IMR-90 (cell line): ENCODE measurements at regions not wholly inside any gene's neighbourhood (a gene's known extent, or its start where the extent isn't known, plus 50 kb on each side); places are given as distances from the start of the nearest gene placed in this dataset.

Source experiments
- CTCF ChIP-seq: conservative IDR thresholded peaks from 2 replicates; pipeline ENCODE4 v1.5.1; 2012; ENCODE audit warnings: mild to moderate bottlenecking, low read depth, low read length, improper control_type of control experiment
- POLR2A ChIP-seq: IDR thresholded peaks from 2 replicates; pipeline ENCODE4 v1.6.1; 2012; ENCODE audit warnings: mild to moderate bottlenecking, low read depth, low read length
- RCOR1 ChIP-seq: IDR thresholded peaks from 2 replicates; pipeline ENCODE4 v1.6.1; 2012; ENCODE audit warnings: mild to moderate bottlenecking, low read length, improper control_type of control experiment; ENCODE audit not compliant: insufficient replicate concordance
- RFX5 ChIP-seq: IDR thresholded peaks from 2 replicates; pipeline ENCODE4 v1.8.0; 2012; ENCODE audit warnings: low read depth, mild to moderate bottlenecking, low read length, moderate library complexity

DNA sequence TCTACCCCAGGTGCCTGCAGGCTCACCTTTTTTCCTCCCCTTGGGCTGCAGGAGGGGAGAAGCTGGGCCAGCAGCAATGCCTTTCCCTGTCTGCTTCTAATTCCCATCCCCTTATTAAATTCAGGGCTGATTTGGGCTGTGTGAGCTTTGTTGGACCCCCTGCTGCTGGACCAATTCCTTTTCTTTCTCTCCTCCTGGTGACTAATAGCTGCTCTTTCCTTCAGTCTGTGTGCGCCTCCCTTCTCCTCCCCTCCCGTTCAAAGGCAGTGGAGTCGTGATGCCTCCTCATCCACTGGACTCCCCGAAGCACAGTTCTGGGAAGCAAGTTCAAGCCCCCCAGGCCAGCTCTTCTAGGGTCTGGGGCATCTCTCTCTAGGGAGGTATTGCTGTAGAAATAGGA lies 567.9 kb upstream of the CADM1 start:
- TF ChIP-seq CTCF (no peak), POLR2A (no peak), RFX5 (no peak), RCOR1 (no peak)
